K562 (cell line): ENCODE measurements at regions not wholly inside any gene's neighbourhood (a gene's known extent, or its start where the extent isn't known, plus 50 kb on each side); places are given as distances from the start of the nearest gene placed in this dataset.

Source experiments
- ATAC-seq: fragments of 200-7000 bp; cut with Tn5 transposase; 3 replicates; pipeline ENCODE4 v1.9.1; 2020; ENCODE audit warnings: moderate library complexity
- BruUV-seq: library from RNA; stranded (reverse); fragments of 400-500 nt; replicated peaks from 2 replicates; lab custom pipeline; 2021; lab: Mats Ljungman, UMichigan
- CTCF ChIA-PET: fragments of 300-600 bp; formaldehyde crosslinking; extraction: SDS; loops from one replicate; lab custom pipeline; 2021; ENCODE audit warnings: low intra/inter-chr PET ratio; lab: Yijun Ruan, JAX
- POLR2A ChIA-PET: fragments of 300-600, 350-650 bp; sonication (Branson Sonifier 250); formaldehyde crosslinking; extraction: SDS; loops from one replicate; lab custom pipeline; 2021; ENCODE audit warnings: antibody characterized with exemption, inconsistent platforms; lab: Yijun Ruan, JAX
- DNase-seq, 4 experiments: peaks; one replicate each; pipeline versions ENCODE4 v3.0.0 to v3.0.0-alpha.2; 2011 to 2018; ENCODE audit warnings: low spot score in 3 of 4, mixed read lengths in 3 of 4; ENCODE audit errors: extremely low read depth in 1 of 4
- FAIRE-seq: peaks from 2 replicates; lab custom pipeline; 2011; peaks lifted over from hg19 to GRCh38; lab: Jason Lieb, UNC
- H2AFZ ChIP-seq: 2 replicates; pipeline ENCODE4 v1.6.0; 2011; ENCODE audit warnings: low read depth, low read length, control low read depth, inconsistent platforms
- H3K27ac ChIP-seq: fragments of 200-600 bp; 3 replicates; pipeline ENCODE4 v1.8.0; 2011; ENCODE audit warnings: low read depth, mild to moderate bottlenecking, control low read depth, inconsistent platforms, low read length, moderate library complexity, mixed read lengths; ENCODE audit errors: extremely low read depth
- H3K27me3 ChIP-seq, 2 experiments: fragments of 300-600 bp in 1 of 2; 2 replicates in 1 of 2; 3 replicates in 1 of 2; pipeline versions ENCODE4 v1.6.0 to v1.8.0; 2011; ENCODE audit warnings: inconsistent platforms in 2 of 2, low read length in 2 of 2, mild to moderate bottlenecking in 1 of 2, mixed read lengths in 1 of 2, moderate library complexity in 1 of 2; ENCODE audit not compliant: control insufficient read depth in 2 of 2, insufficient read depth in 2 of 2
- H3K36me3 ChIP-seq: fragments of 300-600 bp; 3 replicates; pipeline ENCODE4 v1.8.0; 2011; ENCODE audit warnings: mild to moderate bottlenecking, low read length, inconsistent platforms; ENCODE audit not compliant: control insufficient read depth, insufficient read depth
- H3K4me1 ChIP-seq, 2 experiments: fragments of 200-600 bp in 1 of 2; replicated peaks in 1 of 2; 2 replicates in 1 of 2; 3 replicates in 1 of 2; pipeline versions ENCODE4 v1.5.1 to v1.8.0; 2011; ENCODE audit warnings: inconsistent platforms in 2 of 2, low read length in 2 of 2, mild to moderate bottlenecking in 1 of 2, mixed read lengths in 1 of 2, moderate library complexity in 1 of 2; ENCODE audit not compliant: control insufficient read depth in 2 of 2, insufficient read depth in 2 of 2
- H3K4me2 ChIP-seq: 2 replicates; pipeline ENCODE4 v1.6.1; 2011; ENCODE audit warnings: low read length, control low read depth, inconsistent platforms, mixed read lengths; ENCODE audit not compliant: insufficient read depth
- H3K4me3 ChIP-seq: fragments of 200-600 bp; sonication (generic), shearing (Covaris generic); 2 replicates; pipeline ENCODE4 v1.5.1; 2016; ENCODE audit warnings: control low read depth, inconsistent platforms
- H3K79me2 ChIP-seq: fragments of 200-600 bp; 3 replicates; pipeline ENCODE4 v1.8.0; 2011; ENCODE audit warnings: low read length, inconsistent platforms; ENCODE audit not compliant: control insufficient read depth, insufficient read depth
- H3K9ac ChIP-seq, 2 experiments: 2 replicates each; pipeline versions ENCODE4 v1.6.0 to v1.6.1; 2011; ENCODE audit warnings: low read depth in 2 of 2, low read length in 2 of 2, control low read depth in 1 of 2, inconsistent platforms in 1 of 2, mild to moderate bottlenecking in 1 of 2, mixed read lengths in 1 of 2; ENCODE audit not compliant: insufficient read depth in 1 of 2
- H3K9me1 ChIP-seq: one replicate; pipeline ENCODE4 v1.6.0; 2011; ENCODE audit warnings: inconsistent platforms, mild to moderate bottlenecking, low read length, moderate library complexity; ENCODE audit not compliant: control insufficient read depth, insufficient read depth
- H3K9me3 ChIP-seq: replicated peaks from 2 replicates; pipeline ENCODE4 v1.5.1; 2011; ENCODE audit warnings: low read depth, low read length, inconsistent platforms; ENCODE audit not compliant: control insufficient read depth, insufficient read depth
- H4K20me1 ChIP-seq: replicated peaks from 2 replicates; pipeline ENCODE4 v1.6.1; 2011; ENCODE audit warnings: low read length, inconsistent platforms, mixed read lengths; ENCODE audit not compliant: control insufficient read depth, insufficient read depth
- CHCHD3 ChIP-seq: fragments of 250-450 bp; sonication (Bioruptor Pico); IDR thresholded peaks from 2 replicates; pipeline ENCODE4 v2.1.2; 2022; ENCODE audit warnings: mild to moderate bottlenecking
- ELF1 ChIP-seq: fragments of 200-800 bp; sonication (Bioruptor generic); IDR thresholded peaks from 2 replicates; pipeline ENCODE4 v1.6.1; 2016; ENCODE audit warnings: missing genetic modification characterization, missing compliant biosample characterization
- GMEB1 ChIP-seq: fragments of 250-450 bp; sonication (Bioruptor Pico); IDR thresholded peaks from 2 replicates; pipeline ENCODE4 v1.4.0; 2020; ENCODE audit warnings: mild to moderate bottlenecking
- HNRNPLL ChIP-seq: fragments of 200-400 bp; formaldehyde crosslinking; IDR thresholded peaks from 2 replicates; pipeline ENCODE4 v1.6.1; 2017; ENCODE audit warnings: low read length, low read depth, mild to moderate bottlenecking; ENCODE audit not compliant: poor library complexity, severe bottlenecking
- HSF4 ChIP-seq: fragments of 250-450 bp; sonication (Bioruptor Pico); IDR thresholded peaks from 2 replicates; pipeline ENCODE4 v2.1.2; 2022; ENCODE audit warnings: mild to moderate bottlenecking, moderate library complexity, borderline replicate concordance
- KAT7 ChIP-seq: sonication (generic); formaldehyde crosslinking; IDR thresholded peaks from 2 replicates; pipeline ENCODE4 v1.8.0; 2022; ENCODE audit warnings: missing genetic modification reagents, mild to moderate bottlenecking, borderline replicate concordance
- MYC ChIP-seq, 2 experiments: fragments of 250-450 bp in 1 of 2; sonication (Bioruptor Pico) in 1 of 2; IDR thresholded peaks; 2 replicates each; pipeline versions ENCODE4 v1.5.1 to v1.6.1; 2012 to 2021; ENCODE audit warnings: low read depth in 2 of 2, borderline replicate concordance in 1 of 2, improper control_type of control experiment in 1 of 2, low read length in 1 of 2, mild to moderate bottlenecking in 1 of 2, moderate library complexity in 1 of 2
- RREB1 ChIP-seq: fragments of 250-450 bp; sonication (Bioruptor Pico); IDR thresholded peaks from 2 replicates; pipeline ENCODE4 v1.4.0; 2020
- TEAD2 ChIP-seq: fragments of 450-650 bp; IDR thresholded peaks from 2 replicates; pipeline ENCODE4 v1.6.1; 2016; ENCODE audit warnings: missing genetic modification characterization, control low read depth, missing compliant biosample characterization
- THAP7 ChIP-seq: fragments of 250-450 bp; sonication (Bioruptor Pico); IDR thresholded peaks from 2 replicates; pipeline ENCODE4 v1.5.0; 2021
- ZNF395 ChIP-seq: fragments of 200-800 bp; sonication (Bioruptor generic); IDR thresholded peaks from 2 replicates; pipeline ENCODE4 v1.6.1; 2017; ENCODE audit warnings: missing genetic modification characterization, missing compliant biosample characterization
- ZNF778 ChIP-seq: fragments of 450-650 bp; formaldehyde crosslinking; IDR thresholded peaks from 2 replicates; pipeline ENCODE4 v1.4.0; 2020; ENCODE audit warnings: mild to moderate bottlenecking, moderate library complexity
- WGBS: fragments of 100-300 bp; shearing (Covaris generic); methylation state at CpG from one replicate; pipeline ENCODE4 v1.1.6; 2016; ENCODE audit warnings: low coverage, mixed read lengths; ENCODE audit not compliant: insufficient coverage; ENCODE audit errors: missing lambda C conversion rate; 5-methylcytosine and 5-hydroxymethylcytosine counted together
- in situ Hi-C: fragments of 300-500 bp; cut with MboI; formaldehyde crosslinking; loops from 4 replicates; pipeline ENCODE4 v1.15.0; 2018; ENCODE audit warnings: inconsistent platforms, mixed read lengths
- intact Hi-C: fragments of 100-400 bp; cut with micrococcal nuclease; formaldehyde crosslinking; loops from 2 replicates; pipeline ENCODE4 v1.14.2; 2022

- TF ChIP-seq HSF4 (CRISPR knock-in tag), result no peak
- TF ChIP-seq GMEB1 (CRISPR knock-in tag), result no peak
- no peak for TF ChIP-seq THAP7 (CRISPR knock-in tag)
- no peak for TF ChIP-seq ZNF778 (CRISPR knock-in tag)
- no peak for TF ChIP-seq TEAD2
Observed at GRCh38 chr1:98034505-98034904, 113.7 kb upstream of the DPYD start (continued).

GRCh38 chr1:98032958-98033357 is 112.1 kb upstream of the DPYD start:
- POLR2A ChIA-PET, result no interaction called here
- H4K20me1 ChIP-seq, result no peaks in the 10 kb centered on the region
- no peak overlapping the region for H3K4me3 ChIP-seq
- 0% methylated on average over 1 of the region's 1 CpG for WGBS
- H3K79me2 ChIP-seq, result no peaks in the 10 kb centered on the region
- H3K9me1 ChIP-seq, result no peaks in the 10 kb centered on the region
- no peak overlapping the region for H2AFZ ChIP-seq
- in situ Hi-C loops (no loop called here), intact Hi-C loops (no loop called here)
- no peak overlapping the region for H3K27ac ChIP-seq
- H3K9me3 ChIP-seq, result no peaks in the 10 kb centered on the region
- DNase-seq (no peak), FAIRE-seq (no peak), ATAC-seq (no peak)
- BruUV-seq, result no TSS peak
- no peaks in the 10 kb centered on the region for H3K36me3 ChIP-seq
- no peak overlapping the region for H3K4me2 ChIP-seq
- no peak overlapping the region for H3K9ac ChIP-seq
- H3K27me3 ChIP-seq, result no peaks in the 10 kb centered on the region
- CTCF ChIA-PET, result no interaction called here
- no peaks in the 10 kb centered on the region for H3K4me1 ChIP-seq
- TF ChIP-seq MYC (IDR thresholded peaks at IDR 0.05; ENCODE audit: low read depth, low read length) (no peak), MYC (CRISPR knock-in tag; IDR thresholded peaks at IDR 0.05; ENCODE audit: borderline replicate concordance, low read depth) (no peak), ELF1 (tag) (no peak), HNRNPLL (no peak), RREB1 (no peak), ZNF395 (CRISPR knock-in tag) (no peak), CHCHD3 (CRISPR knock-in tag) (no peak), KAT7 (no peak)
